Pons (tissue), 1 donor: ENCODE measurements at regions not wholly inside any gene's neighbourhood (a gene's known extent, or its start where the extent isn't known, plus 50 kb on each side); places are given as distances from the start of the nearest gene placed in this dataset.
A peak's percentile ranks its signal among the peaks of the same experiment; 100 is the strongest.

Experiments
- DNase-seq: peaks from one replicate; pipeline ENCODE4 v3.0.0-alpha.2; 2016; ENCODE audit warnings: low spot score

DNA sequence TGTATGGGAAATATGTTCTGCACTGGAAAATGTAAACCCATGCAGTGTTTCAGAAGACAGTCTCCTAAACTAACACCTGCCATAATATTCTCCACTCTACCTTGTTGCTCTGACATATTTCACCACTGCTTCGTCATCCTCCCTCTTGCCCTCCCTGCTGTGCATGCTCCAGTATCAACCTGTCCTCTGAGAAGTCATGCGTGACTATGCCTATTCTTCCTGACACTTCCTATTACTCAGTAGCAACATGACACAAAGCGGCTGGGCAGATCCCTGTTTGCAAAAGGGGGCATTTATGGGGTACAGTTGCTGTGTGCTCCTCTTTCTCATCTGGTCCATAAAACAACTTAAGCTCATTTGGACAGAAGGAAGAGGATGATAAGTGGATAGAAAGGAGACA lies 805.6 kb upstream of the EEF2KMT start:
- DNase-seq = no peak

- DNase-seq = no peak
Observed at GRCh38 chr16:5900046-5900445, 802.5 kb upstream of the EEF2KMT start.

- DNase-seq = peak; percentile 44
Observed at GRCh38 chr16:5895976-5896375, 798.4 kb upstream of the EEF2KMT start.

GRCh38 chr16:5895137-5895536 lies 797.5 kb upstream of the EEF2KMT start:
- DNase-seq = peak; percentile 56

DNA sequence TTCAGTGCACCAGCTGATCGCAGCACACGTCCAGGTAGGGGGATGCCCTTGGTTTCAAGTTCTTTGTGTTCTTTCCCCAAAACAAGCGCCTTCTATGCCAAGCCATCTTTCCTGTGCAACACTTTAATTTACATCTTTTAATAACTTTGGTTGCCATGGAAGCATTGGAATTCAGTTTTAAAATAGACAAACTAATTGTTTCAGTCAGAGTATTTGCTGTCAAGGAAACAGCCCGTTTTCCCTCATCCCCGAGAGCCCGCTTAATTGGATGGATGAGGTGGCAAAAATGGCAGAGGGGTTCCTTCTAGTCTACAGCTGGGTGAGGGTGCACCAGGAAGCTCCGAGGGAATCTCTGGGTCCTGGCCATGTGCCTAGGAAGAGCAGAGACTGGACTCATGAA lies 793.7 kb upstream of the EEF2KMT start:
- no peak for DNase-seq

DNA sequence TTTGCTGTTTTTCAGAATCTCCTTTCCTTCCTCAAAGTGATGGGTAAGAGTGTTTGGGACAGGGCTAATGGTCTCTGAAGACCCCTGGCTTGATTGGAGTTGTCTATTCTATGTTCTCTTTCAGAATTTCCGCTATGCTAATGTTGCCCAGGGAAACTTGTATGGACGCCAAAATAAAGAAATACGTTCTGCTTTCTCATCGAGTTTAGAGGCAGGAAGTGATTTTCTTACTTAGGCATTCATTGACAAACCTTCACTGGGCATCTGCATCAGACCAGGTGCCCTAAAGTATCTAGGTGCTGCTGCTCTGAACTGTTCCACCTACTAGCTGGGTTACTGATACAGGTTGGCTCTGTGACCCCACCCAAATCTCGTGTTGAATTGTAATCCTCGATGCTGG lies 787.9 kb upstream of the EEF2KMT start:
- no peak for DNase-seq

DNA sequence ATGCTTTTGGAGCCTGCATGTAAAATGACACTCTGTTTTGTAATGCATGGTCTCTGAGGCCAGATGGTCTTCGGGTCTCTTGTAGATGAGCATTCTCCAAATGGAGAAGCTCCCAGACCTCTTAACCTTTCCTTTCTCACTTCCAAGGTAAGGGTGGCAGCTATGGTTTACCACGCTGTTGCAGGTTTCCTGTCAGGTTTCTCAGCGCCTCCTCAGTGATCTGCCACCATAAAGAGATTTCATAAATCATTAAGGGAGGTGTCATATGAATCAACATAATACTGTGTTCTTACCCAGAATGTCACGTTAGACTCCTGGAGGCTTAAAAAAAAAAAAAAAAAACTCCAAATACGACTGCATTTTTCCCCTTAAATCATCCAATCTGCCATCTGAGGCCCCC lies 787.4 kb upstream of the EEF2KMT start:
- no peak for DNase-seq

DNA sequence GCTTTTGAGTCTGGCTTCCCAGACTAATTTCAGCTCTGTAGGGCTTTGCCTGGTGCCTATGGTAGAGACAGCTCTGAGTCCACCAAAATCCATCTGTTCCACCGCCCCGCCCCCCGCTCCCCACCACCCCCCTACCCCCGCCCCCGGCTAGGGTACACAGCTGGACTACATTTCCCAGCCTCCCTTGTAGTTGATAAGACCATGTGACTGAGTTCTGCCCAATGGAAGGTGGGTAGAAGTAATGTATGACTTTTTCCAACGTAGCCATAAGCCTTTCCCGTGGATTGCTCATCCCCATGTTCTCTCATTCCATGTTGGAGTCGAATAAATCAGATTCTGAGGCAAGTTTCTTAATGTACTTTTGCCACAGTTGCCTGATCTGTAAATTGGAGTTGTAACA lies 786.7 kb upstream of the EEF2KMT start:
- no peak for DNase-seq

DNA sequence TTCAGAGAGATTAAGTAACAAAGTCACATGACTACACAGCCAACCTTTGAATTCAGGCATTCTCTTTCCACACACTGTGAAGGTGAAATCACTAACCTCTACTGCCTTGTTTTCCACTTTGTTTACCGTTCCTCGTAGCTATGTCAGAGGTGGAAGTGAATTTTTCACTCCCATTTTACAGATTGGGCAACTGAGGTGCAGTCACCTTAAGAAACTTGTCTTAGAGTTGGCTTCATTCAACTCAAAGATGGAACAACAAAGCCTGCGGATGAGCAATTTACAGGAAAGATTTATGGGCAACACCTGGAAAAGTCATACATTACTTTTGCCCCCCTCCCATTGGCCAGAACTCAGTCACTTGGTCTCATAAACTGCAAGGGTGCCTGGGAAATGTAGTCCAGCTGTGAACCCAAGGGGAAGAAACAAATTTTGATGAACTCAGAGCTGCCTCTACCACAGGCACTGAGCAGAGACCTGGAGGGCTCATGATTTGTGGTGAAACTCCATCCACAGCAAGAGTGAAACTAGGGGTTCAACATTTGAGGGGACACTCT lies 784.6 kb upstream of the EEF2KMT start:
- no peak for DNase-seq

- DNase-seq = no peak
Observed at GRCh38 chr16:5875416-5875815, 777.8 kb upstream of the EEF2KMT start.

DNA sequence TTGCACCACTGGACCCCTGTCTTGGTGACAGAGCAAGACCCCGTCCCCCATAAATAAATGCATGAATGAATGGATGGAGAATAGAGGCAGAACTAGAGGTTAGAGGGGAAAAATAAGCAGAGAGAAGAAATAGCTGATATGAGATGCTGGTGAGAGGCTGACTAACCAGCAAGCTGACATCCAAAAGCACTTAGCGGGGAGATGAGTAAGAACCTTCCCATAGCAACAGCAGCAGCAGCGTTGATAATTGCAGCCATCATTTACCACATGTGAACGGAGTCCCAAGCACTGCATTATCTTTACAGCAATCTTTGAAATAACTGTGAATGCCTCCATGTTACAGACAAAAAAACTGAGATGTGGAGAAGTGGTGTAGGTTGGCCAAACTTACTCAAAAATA lies 777.3 kb upstream of the EEF2KMT start:
- no peak for DNase-seq

- no peak for DNase-seq
Observed at GRCh38 chr16:5873221-5873620, 775.6 kb upstream of the EEF2KMT start.

GRCh38 chr16:5870886-5871691 lies 773.5 kb upstream of the EEF2KMT start:
- no peak for DNase-seq

DNA sequence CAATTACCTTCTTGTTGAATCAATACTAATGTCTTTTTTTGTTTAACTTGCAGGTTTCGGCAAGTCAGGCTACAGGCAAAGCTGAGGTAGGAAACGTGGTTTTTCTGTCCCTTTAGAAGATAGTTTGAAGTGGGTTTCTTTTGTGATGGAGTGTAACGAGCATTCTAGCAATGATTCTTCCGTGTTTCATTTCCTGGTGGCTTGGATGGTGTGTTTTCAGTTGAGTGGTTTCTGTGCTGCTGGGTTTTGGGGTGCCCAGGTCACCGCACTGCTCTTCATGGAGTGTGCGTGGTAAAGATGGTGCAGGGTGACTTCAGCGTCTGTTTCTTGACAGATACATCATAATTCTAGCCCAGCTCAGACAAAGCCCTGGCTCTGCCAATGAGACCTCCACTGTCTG lies 769.7 kb upstream of the EEF2KMT start:
- DNase-seq = no peak

- no peak for DNase-seq
Observed at GRCh38 chr16:5865236-5865635, 767.6 kb upstream of the EEF2KMT start.

GRCh38 chr16:5863071-5863606 lies 765.5 kb upstream of the EEF2KMT start:
- no peak for DNase-seq

DNA sequence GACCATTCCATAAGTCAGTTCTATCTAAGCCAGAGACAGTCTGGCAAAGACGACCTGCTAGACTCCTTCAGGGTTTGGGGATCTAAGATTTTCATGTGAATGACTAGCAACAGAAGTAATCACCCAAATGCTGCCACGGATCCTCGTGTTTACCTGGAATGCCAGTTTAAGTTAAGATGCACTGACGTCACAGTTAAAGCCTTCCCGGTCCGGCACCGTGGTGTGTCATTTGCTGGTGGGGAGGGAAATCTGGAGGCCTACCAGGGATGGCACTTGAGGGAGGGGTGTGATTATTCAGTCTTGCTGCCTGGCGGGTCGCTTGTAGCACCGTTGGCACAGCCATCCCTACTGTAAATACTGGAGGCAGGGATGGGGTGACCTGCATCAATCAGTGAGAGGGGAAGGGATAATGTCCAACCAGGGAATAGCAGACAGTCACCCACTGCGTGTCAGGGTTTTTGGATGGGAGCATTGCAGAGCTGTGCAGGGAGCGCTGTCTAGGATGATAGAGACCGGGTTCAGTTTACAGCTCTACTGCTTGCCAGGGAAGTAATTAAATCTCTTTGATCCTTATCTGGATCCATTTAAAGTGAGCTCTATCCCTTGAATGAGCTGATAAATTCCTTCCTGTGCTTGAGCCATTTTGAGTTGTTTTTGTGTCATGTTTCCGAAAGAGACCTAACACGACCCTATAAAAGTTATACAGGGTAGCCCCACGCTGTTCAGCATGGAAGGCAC lies 764.7 kb upstream of the EEF2KMT start:
- no peak for DNase-seq

GRCh38 chr16:5861241-5861640 lies 763.6 kb upstream of the EEF2KMT start:
- no peak for DNase-seq

DNA sequence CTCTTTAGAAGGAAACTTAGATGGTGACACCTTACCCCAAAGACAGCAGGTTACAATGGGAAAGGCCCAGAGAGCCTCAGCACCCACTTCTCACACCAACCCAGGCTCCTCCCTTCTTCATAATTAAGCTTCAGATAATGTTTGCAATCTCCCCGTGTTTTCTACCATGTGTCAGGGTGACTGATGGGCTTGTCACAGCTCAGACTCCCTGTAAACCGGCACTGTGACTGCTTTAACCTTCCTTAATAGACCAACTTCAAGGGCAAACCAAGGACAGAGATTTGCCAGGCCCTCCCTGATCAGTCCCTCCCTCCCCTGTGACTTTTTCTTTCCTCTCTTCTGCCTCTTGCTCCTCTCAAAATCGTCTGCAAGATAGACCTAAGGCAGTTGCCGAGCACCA lies 760.6 kb upstream of the EEF2KMT start:
- no peak for DNase-seq

DNA sequence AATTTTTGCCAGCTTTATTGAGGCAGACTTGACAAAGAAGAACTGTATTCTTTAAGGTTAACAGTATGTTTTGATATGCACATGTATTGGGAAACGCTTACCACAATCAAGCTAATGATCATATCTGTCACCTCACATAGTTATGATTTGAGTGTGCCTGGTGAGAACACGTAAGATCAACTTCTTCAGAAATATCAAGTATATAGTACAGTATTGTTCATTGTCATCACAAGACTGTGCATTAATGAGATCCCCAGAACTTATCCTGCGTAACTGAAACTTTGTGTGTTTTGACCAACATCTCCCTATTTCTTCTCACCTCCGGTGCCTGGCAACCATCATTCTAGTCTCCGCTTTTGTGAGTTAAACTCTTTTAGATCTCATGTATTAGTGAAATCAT lies 756.4 kb upstream of the EEF2KMT start:
- DNase-seq = no peak

- no peak for DNase-seq
Observed at GRCh38 chr16:5852151-5852550, 754.6 kb upstream of the EEF2KMT start.

DNA sequence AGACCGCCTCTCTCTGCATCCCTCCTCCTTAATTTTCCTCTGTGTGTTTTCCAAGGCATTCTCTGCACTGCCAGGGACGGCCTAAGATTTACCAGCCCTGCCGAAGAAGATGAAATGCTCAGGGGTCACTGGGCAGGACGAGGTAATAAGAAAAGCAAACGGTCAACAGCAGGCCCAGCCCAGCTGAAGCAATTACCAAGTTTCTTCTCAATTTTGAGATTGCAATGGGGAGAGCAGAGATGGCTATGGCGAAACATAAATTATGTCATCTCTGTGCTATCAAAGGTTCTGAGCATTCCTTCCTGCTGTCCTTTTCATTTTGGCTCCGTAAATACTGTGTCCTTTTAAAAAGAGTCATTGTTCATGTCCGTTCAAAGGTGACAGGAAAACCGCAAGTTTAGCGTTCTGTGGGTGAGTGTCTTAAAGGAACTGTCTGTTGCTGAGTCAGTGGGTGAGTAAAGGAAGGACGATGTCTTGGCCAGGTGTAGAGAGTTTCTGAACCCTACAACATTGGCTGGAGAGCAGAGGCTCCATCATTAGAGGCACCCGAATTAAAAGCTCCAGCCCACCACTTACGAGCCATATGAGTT lies 753.9 kb upstream of the EEF2KMT start:
- no peak for DNase-seq
